ENCODE measurements at regions not wholly inside any gene's neighbourhood (a gene's known extent, or its start where the extent isn't known, plus 50 kb on each side); places are given as distances from the start of the nearest gene placed in this dataset.
"Not testable (repeated sequence)": the region's sequence is repeated elsewhere in the genome, so short reads cannot be mapped to it uniquely, and the experiment has no call there.

- CTCF ChIA-PET: interaction anchor here (1.3 kb wide), 1 partner anchor 150 kb away, joined by 3 read pairs; no protein-coding TSS in a partner anchor
Measured at GRCh38 chr18:22828171-22828570, 105.0 kb upstream of the RBBP8 start.

GRCh38 chr18:22828583-22828982 lies 104.5 kb upstream of the RBBP8 start:
- DNase-seq (ENCODE audit: low read depth, low spot score); POLR2A ChIA-PET; CTCF ChIA-PET; H3K4me3 ChIP-seq (ENCODE audit: low read depth, low read length): not testable (repeated sequence)

More at GRCh38 chr18:22828171-22828570, 105.0 kb upstream of the RBBP8 start:
- no peak for TF ChIP-seq CTCF (IDR thresholded peaks at IDR 0.05; ENCODE audit: insufficient read depth, low read length, missing control alignments)
- no peak overlapping the region for H3K4me3 ChIP-seq (ENCODE audit: low read depth, low read length)
- POLR2A ChIA-PET: no interaction called here
- no peak for DNase-seq (ENCODE audit: low read depth, low spot score)

GRCh38 chr18:22829781-22830180 lies 103.3 kb upstream of the RBBP8 start:
- no peak overlapping the region for H3K4me3 ChIP-seq (ENCODE audit: low read depth, low read length)
- no peak for TF ChIP-seq CTCF (IDR thresholded peaks at IDR 0.05; ENCODE audit: insufficient read depth, low read length, missing control alignments)
- CTCF ChIA-PET: interaction anchor here (0.8 to 3.0 kb wide), 5 partner anchors 11 to 31 kb away, joined by 3 to 13 read pairs (median 4); no protein-coding TSS in a partner anchor
- POLR2A ChIA-PET: no interaction called here
- DNase-seq (ENCODE audit: low read depth, low spot score): no peak

DNA sequence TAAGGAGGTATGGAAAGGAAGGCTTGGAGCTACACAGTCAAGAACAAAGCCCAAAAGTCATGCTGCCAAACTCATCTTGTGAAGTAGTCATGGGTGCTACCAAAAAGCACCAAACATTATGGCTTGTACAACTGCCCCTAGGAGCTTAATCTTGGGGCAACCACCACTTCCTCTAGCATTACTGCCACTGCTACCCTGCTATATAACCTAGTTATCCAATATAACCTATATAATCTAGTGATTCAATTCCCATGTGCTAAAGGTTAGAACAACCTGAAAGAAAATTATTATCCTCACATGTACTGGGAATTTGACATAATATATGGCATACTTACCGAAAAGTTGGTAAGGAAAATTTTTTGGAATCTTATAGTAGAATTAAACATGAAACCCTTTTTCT lies 102.6 kb upstream of the RBBP8 start:
- no peak overlapping the region for H3K4me3 ChIP-seq (ENCODE audit: low read depth, low read length)
- ChIA-PET POLR2A (no interaction called here), CTCF (interaction anchor here (1.1 to 3.0 kb wide), 3 partner anchors 13 to 17 kb away, joined by 3 to 13 read pairs (median 6); no protein-coding TSS in a partner anchor)
- TF ChIP-seq CTCF (IDR thresholded peaks at IDR 0.05; ENCODE audit: insufficient read depth, low read length, missing control alignments): no peak
- no peak for DNase-seq (ENCODE audit: low read depth, low spot score)

- H3K4me3 ChIP-seq (ENCODE audit: low read depth, low read length): no peak overlapping the region
Measured at GRCh38 chr18:22831441-22831904, 101.7 kb upstream of the RBBP8 start.

DNA sequence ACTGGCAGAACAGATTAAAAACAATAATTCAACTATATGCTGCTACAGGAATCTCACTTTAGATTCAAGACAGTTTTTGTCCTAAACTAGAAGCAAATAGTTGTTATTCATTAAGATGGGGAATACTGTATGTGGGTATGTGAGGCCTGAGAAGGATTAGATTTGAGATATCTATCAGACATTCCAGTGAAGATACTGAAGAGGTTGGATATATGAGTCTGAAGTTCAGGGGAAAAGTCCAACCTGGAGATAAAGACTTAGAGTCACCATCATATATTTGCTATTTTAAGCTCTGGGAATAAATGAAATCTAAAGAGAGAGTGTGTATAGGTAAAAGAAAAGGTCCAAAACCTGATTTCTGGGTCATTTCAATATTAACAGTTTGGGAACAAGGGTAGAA lies 96.2 kb upstream of the RBBP8 start:
- no peak for TF ChIP-seq CTCF (IDR thresholded peaks at IDR 0.05; ENCODE audit: insufficient read depth, low read length, missing control alignments)
- DNase-seq (ENCODE audit: low read depth, low spot score): no peak
- ChIA-PET CTCF (interaction anchor here (1.3 kb wide), 1 partner anchor 38 kb away, joined by 6 read pairs; no protein-coding TSS in a partner anchor), POLR2A (no interaction called here)
- H3K4me3 ChIP-seq (ENCODE audit: low read depth, low read length): no peak overlapping the region

More at GRCh38 chr18:22831441-22831904, 101.7 kb upstream of the RBBP8 start:
- no peak for TF ChIP-seq CTCF (IDR thresholded peaks at IDR 0.05; ENCODE audit: insufficient read depth, low read length, missing control alignments)
- peak; percentile 42 for DNase-seq (ENCODE audit: low read depth, low spot score)
- CTCF ChIA-PET: interaction anchor here (3.0 kb wide), 1 partner anchor 18 kb away, joined by 13 read pairs; no protein-coding TSS in a partner anchor
- POLR2A ChIA-PET: no interaction called here

GRCh38 chr18:22838221-22838620 lies 94.9 kb upstream of the RBBP8 start:
- TF ChIP-seq CTCF (IDR thresholded peaks at IDR 0.05; ENCODE audit: insufficient read depth, low read length, missing control alignments): no peak
- POLR2A ChIA-PET: no interaction called here
- no peak for DNase-seq (ENCODE audit: low read depth, low spot score)
- H3K4me3 ChIP-seq (ENCODE audit: low read depth, low read length): no peak overlapping the region
- CTCF ChIA-PET: interaction anchor here (1.2 to 1.3 kb wide), 2 partner anchors 39 to 94 kb away, joined by 4 to 6 read pairs; partner anchors contain the start of gene RBBP8
